ENCODE measurements at regions not wholly inside any gene's neighbourhood (a gene's known extent, or its start where the extent isn't known, plus 50 kb on each side); places are given as distances from the start of the nearest gene placed in this dataset.
"Not testable (repeated sequence)": the region's sequence is repeated elsewhere in the genome, so short reads cannot be mapped to it uniquely, and the experiment has no call there.

DNA sequence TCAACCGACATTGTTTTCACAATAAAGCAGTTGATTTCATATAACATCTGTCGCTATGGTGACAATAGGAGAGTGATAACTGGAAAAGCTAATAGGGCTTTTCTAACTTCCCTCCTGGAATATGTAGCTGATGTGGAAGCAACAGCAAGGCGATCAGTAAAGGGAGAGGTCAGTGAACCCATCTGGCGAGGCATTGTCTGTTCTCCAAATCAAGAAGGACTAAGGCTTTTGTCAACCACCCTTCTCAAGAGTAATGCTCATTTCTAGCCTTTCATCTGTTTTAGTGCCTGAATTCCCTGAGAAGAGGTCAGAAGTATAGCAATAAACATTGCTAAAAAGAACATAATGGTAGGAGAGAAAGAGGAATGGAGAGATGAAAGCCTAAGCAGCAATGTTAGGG, 201.3 kb downstream of the AKAP7 start:
- DNase-seq: no peak

DNA sequence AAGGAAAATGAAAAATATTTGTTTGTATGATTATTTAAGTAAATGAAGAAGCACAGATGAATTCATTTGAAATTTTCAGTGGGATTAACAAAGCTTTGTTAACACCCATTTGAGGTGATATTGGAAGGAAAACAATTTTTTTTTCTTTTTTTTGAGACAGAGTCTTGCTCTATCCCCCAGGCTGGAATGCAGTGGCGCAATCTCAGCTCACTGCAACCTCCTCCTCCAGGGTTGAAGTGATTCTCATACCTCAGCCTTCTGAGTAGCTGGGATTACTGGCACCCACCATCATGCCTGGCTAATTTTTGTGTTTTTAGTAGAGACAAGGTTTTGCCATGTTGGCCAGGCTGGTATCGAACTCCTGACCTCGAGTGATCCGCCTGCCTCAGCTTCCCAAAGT, 211.6 kb downstream of the AKAP7 start:
- not testable (repeated sequence) for DNase-seq

DNA sequence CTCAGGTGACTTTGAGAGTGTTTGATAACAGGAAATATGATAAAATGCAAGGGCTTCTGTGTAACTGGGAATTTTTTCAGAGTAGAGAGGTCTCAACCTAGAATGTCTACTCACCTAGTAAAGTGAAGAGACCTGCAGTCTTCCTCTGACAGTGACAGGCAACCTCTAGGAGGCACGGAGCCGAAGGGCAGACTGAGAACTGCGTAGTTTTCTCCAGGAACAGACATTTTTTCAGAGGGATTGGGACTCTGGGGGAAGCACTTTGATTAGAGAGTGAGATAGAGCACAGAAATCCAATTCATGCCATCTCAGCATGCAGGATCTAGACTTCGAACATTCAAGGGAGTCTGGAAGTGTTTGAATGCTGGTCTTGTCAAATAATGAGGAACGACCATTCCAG, 213.3 kb downstream of the AKAP7 start:
- no peak for DNase-seq

DNA sequence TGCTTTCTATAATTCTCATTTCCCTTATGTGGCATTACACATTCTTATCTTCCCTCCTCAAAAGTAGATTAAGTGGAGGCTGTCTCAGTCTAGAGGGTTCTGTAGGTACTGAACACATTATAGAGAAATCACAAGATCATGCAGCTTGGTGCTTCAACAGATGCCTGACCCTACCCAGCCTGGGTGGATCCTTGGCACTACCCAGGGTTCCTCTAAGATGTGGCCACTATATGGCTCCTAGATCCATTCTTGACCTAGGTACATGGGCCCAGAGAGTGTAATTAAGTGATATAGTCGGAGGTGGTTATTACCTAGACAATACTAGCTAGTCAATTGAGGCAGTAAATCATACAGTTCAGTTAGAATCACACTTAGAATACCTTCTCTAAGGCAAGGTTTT, 213.9 kb downstream of the AKAP7 start:
- no peak for DNase-seq

DNA sequence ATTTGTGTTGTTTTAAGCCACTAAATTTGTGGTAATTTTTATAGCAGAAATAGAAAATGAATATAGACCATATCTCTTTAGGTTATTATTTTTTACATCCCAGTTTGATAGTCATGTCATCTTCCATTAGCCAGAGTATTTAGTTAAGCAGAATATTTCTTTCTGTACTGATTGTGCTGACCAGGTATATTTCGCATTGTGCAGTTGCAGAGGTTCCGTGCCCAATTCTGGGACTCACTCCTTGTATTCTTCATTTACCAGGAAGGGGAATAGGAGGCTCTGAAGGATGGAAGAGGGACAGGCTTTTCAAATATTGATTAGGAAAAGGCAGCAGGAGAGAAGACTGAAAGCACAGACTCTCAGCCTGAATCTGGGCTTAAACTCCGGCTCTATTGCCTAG, 217.8 kb downstream of the AKAP7 start:
- no peak for DNase-seq

DNA sequence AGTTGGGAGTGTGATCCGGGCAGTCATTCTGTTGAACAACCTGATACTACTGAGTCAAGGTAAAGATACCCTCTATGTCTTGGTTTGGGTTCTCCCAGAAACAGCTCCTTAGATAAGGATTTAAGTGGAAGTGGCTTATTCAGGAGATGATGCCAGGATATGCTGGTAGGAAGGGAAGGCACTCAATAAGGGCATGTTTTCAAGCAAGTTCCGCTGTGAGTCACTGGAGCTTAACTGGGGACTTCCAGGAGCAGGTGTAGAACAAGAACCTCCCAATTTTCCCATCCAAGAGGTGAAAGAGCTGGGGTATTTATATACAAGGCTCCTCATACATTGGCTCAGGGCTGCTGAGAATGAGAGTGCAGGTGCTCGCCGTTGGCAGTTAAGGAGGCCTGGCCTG, 218.6 kb downstream of the AKAP7 start:
- DNase-seq: no peak

DNA sequence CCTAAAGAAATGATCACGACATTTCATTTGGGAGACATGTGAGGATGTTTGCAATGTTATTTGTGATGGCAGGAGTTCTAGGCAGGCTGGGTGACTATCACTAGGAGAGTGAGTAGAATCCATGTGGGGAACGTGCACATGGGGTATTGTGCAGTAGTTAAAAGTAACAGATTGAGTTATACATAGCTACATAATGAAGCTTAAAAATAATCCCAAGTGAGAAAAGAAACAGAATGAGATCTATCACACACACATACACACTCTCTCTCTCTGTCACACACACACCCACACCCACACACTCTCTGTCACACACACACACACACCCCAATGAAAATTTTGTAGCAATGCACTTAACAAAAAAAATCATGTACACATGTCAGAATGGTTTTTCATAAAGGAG, 218.7 kb upstream of the ARG1 start:
- no peak for DNase-seq

DNA sequence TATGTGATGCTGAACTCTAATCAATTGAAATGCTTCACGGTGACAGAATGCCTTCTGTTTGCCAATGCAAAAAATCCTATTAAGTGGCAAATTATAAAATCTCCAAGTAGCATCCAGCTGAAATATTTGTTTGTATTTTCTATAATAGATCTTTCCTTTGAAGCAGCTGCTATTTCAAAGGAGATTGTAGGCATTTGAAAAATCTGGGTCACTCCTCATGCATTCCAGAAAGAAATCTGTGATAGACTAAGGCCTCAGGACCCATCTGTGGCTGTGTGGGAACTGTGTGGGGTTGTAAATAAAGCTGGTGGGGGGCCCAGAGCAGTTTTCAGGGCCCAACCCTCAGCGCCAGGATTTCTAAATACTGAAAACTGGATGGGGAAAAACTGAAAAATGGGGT, 216.9 kb upstream of the ARG1 start:
- DNase-seq: no peak

DNA sequence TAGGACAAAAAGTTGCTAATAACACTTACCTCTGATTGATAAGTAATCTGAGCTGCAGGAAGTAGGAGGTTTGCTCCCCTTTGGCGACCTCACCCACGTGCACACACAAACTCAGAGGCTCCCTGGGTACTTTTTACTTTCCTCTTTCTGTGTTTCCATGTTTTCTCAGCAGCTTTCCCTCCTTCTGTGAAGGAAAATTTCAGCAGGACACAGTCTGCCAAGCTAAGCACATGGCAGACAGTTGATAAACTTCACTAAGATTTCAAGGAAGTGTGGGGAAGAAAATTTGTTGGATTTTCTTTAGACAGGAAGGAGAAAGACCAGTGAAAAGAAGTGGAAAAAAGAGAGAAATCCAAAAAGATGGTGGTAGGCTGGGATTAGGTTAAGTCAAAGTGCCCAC, 215.5 kb upstream of the ARG1 start:
- DNase-seq: no peak

DNA sequence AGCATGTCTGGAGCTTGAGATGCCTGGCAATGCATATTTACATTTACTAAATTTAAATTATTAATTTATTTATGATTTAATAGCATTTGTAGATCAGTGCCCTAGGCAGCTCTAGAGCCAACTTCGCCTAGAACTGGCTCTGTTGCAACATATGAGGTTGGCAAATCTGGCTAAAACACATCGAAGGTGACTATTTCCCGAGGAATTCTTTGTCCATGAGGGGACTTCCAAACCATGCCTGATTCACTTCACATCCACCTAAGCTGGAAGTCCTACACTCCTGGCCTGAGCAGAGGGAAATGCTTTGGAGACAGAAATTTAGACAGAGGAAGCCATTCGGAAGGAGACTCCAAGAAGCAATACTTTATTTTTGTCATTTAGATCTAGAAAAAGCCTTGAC, 211.0 kb upstream of the ARG1 start:
- no peak for DNase-seq

DNA sequence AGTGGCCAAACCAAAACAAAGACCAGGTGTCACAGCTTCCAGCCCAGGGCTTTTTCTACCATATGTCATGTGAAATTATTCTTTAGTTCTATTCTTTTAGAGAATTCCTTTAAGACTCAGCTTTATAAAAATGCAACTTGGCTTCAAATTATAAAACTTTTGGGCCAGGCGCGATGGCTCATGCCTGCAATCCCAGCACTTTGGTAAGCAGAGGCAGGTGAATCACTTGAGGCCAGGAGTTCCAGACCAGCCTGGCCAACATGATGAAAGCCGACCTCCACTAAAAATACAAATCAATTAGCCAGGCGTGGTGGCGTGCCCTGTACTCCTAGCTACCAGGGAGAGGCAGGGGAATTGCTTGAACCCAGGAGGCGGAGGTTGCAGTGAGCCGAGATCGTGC, 210.3 kb upstream of the ARG1 start:
- no peak for DNase-seq

DNA sequence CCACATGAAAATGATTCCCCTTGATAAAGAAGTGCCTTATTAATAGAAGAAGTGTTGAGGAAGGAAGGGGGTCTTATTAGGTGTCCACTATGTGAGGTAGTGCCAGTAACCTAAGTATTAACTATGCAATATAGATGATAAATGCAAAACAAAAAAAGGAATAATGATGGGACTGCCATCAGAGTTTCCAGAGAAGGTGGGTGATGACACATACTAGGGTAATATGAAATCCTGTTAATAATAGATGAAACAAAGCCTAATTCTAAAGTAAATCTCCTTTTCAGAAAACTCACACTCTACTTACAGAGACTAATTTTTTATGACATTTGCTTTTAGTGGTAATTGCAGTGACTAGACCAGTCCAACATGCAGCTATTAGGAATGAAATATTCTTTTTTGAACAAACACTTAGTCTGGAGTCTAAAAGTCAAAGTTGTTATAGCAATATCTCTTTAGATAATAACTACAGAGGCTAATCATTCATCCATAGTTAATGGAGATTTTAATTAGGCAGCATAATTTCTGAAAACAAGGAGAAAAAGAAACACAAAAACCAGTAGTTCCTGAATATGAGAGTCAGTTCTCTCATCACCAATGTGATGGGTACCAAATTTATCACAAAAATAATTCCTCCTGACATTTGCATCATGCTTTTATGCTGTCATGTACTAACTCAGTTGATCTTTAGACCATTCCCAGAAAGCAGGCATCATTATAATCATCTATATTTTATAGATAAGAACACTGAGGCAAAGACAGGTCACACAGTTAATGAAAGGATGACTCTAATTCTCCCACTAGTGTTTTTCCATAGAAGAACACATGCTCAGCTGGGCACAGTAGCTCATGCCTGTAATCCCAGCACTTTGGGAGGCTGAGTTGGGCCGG, 208.8 kb upstream of the ARG1 start:
- no peak for DNase-seq

DNA sequence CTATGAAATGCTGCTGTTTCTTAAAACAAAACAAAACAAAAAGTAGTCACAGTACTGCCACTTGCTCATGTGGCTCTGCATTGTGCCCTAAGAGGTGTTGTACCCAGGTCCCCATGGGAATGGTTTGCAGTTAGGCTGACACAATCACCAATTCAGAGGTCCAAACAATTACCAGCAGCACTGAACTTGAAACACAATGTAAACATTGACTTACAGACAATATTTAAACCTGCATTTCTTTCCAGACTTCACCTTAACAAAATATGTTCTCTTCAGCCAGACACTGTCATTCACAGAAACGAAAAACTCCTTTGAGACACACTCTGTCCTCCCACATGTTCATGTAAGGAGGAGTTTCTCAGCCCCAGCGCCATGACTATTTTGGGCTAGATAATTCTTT, 206.8 kb upstream of the ARG1 start:
- no peak for DNase-seq

DNA sequence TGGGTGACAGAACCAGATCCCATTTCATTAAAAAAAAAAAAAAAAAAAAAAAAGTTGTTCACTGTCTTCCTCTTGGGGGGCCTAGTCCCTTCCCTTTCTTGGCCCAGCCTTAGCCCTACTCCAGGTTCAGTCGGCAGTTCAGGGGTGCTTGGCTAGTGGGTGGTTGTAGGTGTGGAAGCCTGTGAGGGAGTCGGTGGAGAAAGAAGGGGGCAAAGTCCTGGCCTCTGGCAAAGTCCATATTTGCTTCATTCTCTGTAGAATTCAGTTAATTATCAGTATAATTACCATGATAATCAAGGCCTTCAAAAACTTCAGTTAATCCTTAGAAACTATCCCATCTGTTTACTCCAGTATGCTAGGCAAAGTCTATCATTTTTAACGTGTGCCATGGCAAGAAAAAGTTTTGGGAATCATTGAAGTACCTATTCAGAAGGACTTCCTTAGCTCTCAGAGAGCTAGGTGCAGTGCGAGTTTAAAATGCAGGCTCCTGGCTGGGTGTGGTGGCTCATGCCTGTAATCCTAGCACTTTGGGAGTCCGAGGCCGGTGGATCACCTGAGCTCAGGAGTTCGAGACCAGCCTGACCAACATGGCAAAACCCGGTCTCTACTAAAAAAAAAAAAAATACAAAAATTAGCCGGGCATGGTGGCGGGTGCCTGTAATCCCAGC, 205.7 kb upstream of the ARG1 start:
- no peak for DNase-seq

DNA sequence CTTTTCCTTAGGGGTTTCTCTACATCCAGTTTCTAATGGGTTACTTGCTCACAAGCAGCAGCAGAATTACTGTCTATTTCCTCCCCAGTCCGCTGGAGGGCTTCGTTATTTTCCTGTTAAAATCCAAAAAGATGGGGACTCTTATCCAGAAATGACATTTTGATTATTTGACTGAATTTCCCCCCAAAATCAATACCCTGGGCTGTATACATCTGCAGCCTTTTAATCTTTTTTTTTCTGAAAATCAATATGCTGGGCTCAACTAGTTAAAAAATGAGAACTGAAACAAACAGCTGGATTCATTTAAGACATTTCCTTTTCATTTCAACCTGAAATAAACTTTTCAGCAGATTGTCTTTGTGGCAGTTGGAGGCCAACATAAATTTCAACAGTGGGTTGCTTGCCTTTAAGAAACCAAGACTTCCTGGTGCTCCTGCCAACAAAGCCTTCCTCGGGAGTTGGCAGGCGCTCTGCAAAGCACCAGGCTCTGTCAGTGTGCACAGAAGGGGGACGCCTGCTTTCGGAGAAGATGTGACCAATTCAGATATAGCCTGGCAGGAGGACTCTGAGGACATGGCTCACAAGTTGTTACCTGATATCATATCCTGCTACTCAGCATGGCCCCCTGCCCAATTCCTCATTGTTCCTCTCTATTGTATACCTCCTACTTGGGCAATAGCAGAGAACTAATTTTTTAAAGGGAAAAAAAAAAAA, 204.7 kb upstream of the ARG1 start:
- DNase-seq: no peak

DNA sequence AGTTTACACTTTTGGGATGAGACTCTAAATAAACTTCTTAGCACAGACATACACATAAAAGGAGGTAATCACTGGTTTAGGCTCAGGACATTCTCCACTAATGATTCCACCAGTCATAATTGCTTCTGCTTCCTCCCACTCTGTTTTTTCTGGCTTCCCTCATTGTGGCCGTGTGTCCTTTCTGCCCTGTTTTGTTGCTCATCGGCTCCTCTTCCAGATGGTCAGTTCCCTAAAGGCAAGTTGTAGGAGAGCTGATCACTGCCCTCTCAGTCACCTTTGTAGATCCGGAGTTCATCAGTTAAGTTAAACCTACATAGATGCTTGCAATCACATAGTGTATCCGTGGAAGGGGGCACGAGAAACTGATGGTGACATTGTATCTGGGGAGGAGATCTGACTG, 200.5 kb upstream of the ARG1 start:
- no peak for DNase-seq

DNA sequence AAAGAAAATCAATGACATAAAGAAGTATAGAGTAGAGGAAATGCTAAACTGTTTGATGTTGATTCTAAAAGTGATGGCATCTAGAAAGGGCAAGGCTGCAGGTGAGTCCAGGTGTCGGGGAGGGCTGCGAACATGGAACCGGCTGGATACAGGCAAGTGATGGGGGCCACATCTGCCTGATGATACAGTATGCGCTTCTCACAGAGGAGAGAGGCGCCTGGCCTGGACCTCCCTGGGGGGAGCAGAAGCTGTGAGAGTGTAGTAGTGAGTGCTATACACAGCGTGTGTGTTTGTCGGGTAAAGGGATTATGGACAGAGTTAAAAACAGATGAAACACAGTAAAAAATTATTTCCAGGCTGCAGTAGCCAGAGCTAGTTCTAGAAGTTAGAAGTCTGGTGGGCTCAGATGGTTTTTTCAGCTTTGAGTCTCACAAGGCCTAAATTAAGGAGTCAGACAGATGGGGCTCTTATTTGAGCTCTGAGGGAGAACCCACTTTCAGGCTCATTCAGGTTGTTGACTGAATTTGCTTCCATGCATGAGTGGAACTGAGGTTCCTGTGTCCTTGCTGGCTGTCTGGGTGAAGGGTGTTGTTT, 195.8 kb upstream of the ARG1 start:
- DNase-seq: no peak

DNA sequence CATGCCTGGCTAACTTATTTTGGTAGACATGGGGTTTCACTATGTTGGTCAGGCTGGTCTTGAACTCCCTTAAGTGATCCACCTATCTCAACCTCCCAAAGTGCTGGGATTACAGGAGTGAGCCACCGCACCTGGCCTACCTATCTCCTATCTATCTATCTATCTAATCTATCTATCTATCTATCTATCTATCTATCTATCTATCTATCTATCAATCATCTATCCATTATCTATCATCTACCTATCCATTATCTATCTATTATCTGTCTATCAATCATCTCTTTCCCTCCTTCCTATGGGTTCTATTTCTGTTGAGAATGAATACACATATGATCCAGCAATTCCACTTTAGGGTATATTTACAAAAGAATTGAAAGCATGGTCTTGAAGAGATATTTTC, 194.2 kb upstream of the ARG1 start:
- DNase-seq: no peak

DNA sequence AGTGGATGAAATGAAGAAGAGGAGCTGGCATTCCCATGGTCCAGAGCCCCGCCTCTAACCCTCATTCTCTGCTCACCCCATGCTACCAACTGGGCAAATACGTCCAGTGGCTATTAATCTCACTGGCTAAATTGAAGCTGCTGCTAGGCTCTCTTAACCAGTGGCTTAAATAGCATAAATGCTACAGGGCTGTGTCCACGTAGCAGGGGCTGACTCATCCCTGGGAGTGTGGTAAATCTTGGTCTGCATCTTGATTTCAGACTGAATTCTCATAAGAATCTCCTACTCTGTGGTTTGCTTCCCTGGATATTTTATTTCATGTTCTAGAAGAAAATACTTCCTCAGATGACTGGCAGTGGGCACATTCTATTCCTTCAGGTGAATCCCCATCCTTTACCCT, 193.1 kb upstream of the ARG1 start:
- DNase-seq: no peak

DNA sequence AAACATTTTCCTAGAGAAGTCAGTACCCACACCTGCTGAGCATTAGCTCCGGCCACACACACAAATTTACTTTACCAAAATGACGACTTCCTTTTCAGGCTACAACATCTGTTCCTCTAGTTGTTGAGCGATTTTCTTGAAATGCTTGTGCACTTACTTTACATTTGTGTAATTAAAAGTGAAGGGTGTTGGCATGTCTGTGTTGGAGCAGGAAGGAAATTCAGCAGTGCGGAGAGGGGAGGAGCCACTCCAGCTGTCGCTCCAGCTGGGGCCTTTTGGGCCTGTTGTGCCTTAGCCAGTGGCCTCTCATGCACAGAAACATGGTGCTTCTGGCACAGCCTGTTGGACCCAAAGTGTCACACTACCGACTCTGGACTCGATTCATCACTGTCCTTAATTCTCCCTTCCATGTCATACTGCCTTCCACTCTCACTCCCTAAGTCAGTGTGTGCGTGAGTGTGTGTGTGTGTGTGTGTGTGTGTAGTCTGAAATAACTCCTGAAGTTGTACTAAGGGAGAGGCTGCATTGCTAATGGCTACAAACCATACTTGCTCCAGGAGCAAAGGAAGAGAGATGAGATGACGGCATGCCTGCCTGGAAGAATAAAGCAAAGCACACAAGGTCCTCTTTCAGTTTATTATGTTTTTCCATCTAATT, 191.8 kb upstream of the ARG1 start:
- no peak for DNase-seq

DNA sequence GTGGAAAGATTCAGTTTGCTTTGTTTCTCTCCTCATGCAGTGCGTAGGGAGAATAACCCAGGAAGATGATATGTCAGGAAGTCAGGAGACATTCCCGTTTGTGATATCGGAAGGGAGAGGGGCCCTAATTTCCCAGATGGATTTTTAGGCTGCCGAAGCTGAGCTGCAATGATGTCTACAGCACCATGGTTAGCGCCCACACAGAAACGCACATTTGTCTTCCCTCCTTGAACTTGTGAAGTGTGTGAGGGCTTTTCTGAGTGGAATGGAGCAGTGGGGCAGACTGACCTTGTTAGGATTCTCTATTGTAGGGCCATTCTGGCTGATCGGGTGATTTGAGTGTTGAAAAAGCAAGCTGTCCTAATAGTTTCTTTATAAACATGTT, 191.3 kb upstream of the ARG1 start:
- DNase-seq: no peak

DNA sequence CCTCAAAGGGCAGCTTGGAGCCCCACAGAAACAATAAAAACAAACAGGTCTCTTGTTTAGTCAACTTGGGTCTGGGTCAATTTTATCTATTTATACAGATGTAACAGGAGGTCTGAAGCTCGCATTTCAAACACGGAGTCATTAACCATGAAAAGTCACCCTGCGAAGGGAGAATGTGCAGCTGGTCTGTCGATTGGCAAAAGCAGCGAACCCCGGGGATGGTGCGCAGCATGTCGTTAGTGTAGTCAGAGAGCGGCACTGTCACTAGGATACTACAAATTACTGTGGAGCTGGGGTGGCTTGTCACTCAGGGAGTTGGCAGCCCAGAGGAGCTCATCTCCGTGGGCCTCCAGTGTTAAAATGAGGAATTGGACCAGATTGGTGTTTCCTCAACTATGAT, 190.4 kb upstream of the ARG1 start:
- no peak for DNase-seq

Data from T-helper 2 cell (primary cell).